Erythroblast (primary cell): ENCODE measurements at regions not wholly inside any gene's neighbourhood (a gene's known extent, or its start where the extent isn't known, plus 50 kb on each side); places are given as distances from the start of the nearest gene placed in this dataset.
"Not testable (repeated sequence)": the region's sequence is repeated elsewhere in the genome, so short reads cannot be mapped to it uniquely, and the experiment has no call there.

ENCODE experiments used
- DNase-seq, 2 experiments: peaks; one replicate each; lab custom pipeline; 2025; lab: John Stamatoyannopoulos, UW
- GATA1 ChIP-seq: IDR thresholded peaks from 2 replicates; pipeline ENCODE4 v1.6.1; 2011; ENCODE audit warnings: low read depth, mild to moderate bottlenecking, control low read depth, low read length, moderate library complexity
- POLR2A ChIP-seq: IDR thresholded peaks from 2 replicates; pipeline ENCODE4 v1.6.1; 2011; ENCODE audit warnings: mild to moderate bottlenecking, low read length

DNA sequence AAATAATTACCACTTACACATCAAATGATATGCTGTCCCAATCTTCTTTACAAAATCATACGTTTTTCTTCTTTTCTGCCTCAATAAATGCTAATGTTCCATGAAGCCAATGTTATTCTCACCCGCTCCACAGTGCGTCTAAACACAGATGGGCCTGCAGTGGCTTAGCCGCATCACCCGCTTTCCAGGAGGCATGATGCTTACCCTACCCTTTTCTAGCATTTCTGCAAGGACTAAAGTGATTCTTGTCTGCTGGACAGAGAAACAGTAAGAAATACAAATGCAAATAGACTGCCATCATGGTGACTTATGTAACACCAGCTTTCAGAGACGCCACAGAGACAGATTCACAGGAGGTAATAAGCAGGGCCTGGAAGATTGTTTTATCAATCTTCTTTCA lies 104.4 kb downstream of the RNASET2 start:
- TF ChIP-seq POLR2A (no peak), GATA1 (no peak)
- DNase-seq, result no peak

DNA sequence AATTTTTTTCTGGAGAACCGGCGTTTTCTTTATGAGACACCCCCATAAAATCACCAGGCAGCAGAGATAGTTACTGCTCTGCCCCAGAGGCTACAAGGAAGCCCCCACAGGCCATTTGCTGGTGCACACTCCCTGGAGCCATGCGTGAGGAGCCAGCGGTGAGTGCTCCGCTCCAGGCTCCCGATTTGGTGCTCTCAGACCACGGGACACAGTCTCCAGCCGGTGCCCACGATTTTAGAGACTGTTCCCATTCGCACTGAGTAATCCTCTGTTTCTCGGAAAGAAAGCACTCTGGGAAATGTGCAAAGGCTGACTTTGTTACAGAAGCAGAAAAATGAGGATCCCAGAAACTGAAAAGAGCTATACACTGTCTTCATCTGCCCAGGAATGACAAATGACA lies 104.9 kb downstream of the RNASET2 start:
- no peak for DNase-seq
- TF ChIP-seq GATA1 (no peak), POLR2A (no peak)

DNA sequence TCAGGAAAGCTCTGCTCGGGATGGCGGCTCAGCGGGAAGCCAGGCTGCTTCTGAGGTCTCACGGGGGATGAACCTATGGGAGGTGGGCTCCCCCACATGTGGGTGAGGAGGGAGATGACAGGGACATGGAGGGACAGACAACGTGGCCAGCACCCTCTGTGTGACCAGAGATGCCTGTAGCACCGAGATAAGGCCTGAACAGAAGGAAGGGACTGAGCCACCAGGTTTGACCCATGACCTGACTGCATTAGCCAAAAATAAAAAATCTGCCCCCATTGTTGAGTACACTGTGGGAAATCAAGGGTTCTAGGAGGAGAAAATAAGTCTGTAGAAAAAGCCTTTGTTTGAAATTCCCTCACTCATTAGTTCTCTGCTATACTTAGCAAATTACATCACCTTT lies 105.7 kb downstream of the RNASET2 start:
- DNase-seq, result no peak
- TF ChIP-seq GATA1 (no peak), POLR2A (no peak)

DNA sequence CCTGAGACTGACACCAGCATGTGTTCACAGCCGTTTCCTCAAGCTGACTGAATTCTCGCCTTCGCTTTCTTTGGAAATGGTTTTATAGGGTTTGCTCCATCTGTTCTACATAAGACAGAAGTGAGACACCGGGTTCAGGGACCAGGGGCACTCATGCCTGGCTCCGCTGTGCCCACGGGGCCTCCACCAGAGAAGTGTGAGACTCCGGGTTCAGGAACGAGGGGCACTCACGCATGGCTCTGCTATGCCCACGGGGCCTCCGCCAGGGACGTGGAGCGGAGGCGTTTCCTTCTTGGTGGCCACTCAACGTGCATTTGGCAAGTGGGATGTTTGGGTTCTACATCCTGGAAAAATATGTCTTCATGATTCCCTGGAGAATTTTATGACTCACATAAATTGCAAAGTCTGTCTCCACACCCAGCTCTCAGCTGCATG lies 106.6 kb downstream of the RNASET2 start:
- TF ChIP-seq POLR2A (no peak), GATA1 (no peak)
- no peak for DNase-seq

DNA sequence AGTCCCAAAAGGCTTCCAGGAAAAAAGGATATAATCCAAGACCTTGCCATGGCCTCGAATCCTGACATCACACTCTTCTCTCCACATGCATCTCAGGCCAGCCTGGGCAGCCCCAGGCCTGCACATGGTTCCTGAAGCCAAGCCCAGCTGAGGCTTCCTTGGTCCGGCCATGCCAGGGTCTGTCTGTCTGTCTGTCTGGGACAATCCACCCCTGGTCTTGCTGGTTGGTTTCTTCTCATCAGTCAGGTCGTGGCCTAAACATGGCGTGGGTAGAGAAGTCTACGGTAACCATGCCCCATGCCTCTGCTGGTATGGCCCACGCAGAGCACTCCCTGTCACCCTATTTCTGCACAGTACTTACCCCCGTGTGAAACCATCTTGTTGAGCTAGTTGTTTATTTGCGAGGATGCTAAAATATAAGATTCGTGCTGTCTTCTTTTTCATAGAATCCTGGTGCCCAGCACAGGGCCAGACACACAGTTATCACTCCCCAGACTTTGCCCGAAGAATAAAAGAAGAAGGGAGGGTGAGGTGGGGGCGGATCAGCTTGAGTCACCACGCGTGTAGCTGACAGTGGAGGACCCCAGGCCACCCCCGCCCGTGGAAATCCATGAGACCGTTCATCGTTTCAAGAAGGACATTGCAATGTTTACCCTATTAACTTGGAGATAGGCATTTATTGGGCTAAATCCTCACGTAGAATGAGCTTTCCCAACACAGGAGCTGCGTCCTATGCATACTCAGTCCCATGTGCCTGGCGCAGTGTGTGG lies 107.2 kb downstream of the RNASET2 start:
- no peak for TF ChIP-seq POLR2A
- TF ChIP-seq GATA1, result no peak
- no peak for DNase-seq

DNA sequence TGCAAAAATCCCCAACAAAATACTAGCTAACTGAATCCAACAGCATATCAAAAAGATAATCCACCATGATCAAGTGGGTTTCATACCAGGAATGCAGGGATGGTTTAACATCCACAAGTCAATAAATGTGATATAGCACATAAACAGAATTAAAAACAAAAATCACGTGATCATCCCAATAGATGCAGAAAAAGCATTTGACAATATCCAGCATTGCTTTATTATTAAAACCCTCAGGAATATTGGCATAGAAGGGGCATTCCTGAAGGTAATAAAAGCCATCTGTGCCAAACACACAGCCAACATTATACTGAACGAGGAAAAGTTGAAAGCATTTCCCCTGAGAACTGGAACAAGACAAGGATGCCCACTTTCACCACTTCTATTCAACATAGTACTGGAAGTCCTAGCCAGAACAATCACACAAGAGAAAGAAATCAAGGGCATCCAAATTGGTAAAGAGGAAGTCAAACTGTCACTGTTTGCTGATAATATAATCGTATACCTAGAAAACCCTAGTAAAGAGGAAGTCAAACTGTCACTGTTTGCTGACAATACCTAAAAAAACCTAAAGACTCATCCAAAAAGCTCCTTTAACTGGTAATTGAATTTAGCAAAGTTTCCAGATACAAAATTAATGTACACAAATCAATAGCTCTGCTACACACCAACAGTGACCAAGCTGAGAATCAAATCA lies 109.8 kb downstream of the RNASET2 start:
- DNase-seq, result not testable (repeated sequence)

DNA sequence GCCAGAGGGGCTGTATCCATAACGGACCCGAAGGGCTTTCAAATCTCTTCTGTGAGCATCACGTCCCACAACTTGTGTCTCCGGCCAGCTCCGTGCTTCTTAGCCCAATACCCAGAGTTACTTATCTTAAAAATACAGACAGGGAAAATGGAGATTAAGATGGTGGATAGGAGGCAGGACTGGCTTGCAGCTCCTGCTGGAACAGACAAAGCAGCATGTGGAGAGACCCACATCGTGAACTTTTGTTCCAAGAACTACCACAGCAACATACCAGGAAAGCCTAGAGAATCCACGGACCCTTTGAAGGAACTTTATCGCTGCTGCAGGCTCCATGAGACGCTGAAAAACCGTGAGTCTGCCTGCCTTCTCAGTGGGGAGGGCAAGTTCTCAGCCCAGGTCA lies 113.7 kb downstream of the RNASET2 start:
- TF ChIP-seq POLR2A, result no peak
- TF ChIP-seq GATA1, result no peak
- no peak for DNase-seq

DNA sequence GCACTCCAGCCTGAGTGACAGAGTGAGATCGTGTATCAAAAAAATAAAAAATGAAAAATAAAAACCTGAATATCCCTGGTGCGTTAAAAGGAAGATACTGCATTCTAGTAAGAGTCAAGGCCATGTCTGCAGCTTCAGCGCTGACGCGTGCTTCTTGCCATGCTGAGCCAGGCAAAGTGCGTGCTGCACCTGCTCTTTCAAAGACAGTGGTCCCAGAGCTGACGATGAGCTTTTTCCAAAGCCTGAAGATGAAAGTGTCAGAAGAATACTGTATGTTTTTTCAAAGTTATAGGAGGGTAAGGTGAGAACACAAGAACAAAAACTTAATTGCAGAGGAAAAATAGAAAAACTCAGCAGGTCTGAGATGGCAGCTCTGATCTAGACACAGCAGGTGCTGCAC lies 115.1 kb downstream of the RNASET2 start:
- no peak for DNase-seq
- TF ChIP-seq POLR2A (no peak), GATA1 (no peak)

DNA sequence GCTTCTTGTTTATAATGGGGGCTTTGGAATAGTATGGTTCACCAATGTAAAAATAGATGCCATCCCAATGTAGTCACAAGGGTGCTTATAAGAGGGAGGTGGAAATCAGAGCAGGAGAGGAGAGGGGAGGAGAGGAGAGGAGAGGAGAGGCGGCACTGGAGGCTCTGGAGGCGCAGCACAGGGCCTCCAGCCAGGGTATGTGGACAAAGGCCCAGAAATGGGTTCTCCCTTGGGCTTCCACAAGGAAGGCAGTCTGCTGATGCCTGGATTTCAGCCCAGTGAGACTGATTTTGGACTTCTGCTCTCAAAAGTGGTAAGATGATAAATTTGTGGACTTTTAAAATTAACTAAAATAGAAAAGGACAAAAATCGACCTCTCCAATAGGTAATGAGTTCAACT lies 116.8 kb downstream of the RNASET2 start:
- no peak for DNase-seq
- TF ChIP-seq GATA1 (no peak), POLR2A (no peak)

DNA sequence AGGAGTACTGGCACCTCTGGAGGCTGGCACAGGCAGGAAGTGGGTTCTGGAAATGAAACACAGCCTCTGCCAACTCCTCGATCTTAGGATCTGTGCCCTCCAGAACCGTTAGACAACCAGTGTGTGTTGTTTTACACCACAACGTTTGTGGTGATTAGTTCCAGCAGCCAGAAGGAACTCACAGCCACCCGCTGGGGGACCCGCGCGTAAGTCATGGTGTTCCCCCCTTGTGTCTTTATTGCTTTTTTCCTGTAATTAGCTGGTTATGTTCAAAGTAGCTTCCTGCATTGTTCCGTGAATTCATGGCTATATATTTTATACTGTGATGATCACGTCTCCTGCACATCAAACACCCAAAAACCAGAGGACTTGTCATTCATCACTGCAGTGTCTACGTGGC lies 117.4 kb downstream of the RNASET2 start:
- no peak for DNase-seq
- no peak for TF ChIP-seq GATA1
- TF ChIP-seq POLR2A, result no peak

DNA sequence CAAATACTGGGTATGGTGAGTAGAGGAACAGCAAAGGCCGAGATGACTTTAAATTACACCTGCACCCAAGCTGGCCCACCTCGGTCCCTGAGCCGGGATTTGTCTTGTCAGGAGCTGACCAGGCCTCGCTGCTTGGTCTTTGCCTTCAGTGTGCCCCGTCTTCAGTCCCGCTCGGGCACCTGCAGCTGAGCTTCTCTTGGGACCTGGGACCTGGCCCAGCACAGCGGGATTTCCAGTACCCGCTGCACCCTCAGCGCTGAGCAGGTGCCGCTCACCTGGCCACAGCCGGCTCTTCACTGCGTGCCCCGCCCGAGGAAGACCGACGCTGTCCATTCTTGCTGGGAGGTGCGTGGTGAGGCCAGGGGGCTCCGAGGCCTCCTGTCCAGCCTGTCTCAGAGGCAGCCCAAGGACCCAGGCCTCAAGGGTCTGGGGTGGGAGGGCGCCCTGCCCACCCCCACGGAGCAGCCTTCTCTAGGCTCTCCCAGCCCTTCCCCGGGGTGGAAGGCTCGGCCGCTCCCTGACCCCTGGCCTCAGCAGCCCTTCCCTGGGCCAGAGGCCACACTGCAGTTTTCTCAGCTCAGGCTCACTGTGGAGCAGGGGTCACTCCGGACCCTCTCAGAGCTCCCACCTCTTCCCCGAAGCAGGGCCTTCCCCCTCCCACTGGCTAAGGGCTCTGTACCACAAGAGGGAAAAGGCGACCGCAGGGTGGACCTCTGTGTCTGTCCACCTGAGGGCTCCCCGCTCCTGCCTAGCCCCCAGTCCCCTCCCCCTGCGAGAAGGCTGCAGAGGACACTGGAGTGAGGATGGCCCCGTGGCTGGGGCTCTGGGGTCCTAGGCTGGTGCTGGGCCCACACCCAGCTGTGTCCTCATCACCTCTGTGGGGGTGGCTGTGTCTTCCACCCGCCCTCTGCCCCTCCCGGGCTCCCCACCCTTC lies 119.3 kb downstream of the RNASET2 start:
- DNase-seq, result no peak

DNA sequence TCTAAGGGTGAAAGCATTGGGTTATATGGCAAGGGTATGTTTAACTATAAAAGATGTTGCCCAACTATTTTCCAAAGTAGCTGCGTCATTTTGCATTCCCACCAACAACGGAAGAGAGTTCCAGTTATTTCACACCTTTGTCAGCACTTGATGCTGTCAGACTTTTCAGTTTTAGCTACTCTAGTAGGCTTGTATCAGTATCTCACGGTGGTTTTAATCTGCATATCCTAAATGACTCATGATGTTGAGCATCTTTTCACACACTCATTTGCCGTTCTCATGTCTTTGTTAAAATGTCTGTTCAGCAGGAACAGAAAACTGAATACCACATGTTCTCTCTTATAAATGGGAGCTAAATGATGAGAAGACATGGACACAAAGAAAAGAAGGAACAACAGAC lies 122.3 kb downstream of the RNASET2 start:
- TF ChIP-seq GATA1 (no peak), POLR2A (no peak)
- DNase-seq, result no peak

More for the DNA sequence above, 119.3 kb downstream of the RNASET2 start:
- TF ChIP-seq GATA1 (no peak), POLR2A (no peak)

DNA sequence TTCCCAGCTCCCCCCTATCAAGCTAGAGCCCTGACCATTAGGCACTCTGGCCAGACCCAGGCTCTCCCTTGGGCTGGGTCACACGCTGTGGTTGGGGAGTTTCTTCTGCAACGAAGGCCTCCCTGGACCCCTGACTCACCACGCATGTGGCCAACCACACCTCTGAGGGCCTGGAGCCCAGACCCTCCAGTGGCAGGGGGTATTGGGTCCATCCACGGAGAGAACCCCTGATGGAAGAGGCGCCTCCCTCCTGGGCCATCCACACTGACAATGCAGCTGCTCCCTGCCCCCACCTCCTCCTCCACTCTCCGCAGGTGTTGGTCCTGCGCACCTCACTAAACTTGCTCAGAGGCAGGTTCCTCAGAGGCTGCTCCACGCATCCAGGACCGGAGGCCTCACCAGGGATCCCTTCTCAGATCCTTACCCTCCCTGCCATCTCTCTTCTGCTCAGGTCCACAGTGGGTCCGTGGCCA lies 125.4 kb downstream of the RNASET2 start:
- no peak for TF ChIP-seq GATA1
- TF ChIP-seq POLR2A, result no peak
- no peak for DNase-seq
